Activated CD4-positive, alpha-beta T cell treated with anti-CD3 and anti-CD28 coated beads, Interleukin-2, amount 10 ng/mL, durations not matched to agents 24 days and 14 days (primary cell): ENCODE measurements at regions not wholly inside any gene's neighbourhood (a gene's known extent, or its start where the extent isn't known, plus 50 kb on each side); places are given as distances from the start of the nearest gene placed in this dataset.

ENCODE experiments used
- DNase-seq: peaks from one replicate; pipeline ENCODE4 v3.0.0; 2022
- H3K27ac Mint-ChIP-seq: one replicate; pipeline ENCODE4 v1.8.0; 2022; ENCODE audit warnings: mild to moderate bottlenecking, mixed read lengths
- H3K27me3 Mint-ChIP-seq: one replicate; pipeline ENCODE4 v1.8.0; 2022; ENCODE audit warnings: mixed read lengths
- H3K36me3 Mint-ChIP-seq: one replicate; pipeline ENCODE4 v1.8.0; 2022; ENCODE audit warnings: low read depth, mild to moderate bottlenecking, mixed read lengths
- H3K4me1 Mint-ChIP-seq: one replicate; pipeline ENCODE4 v1.8.0; 2021; ENCODE audit warnings: mixed read lengths
- H3K4me3 Mint-ChIP-seq: one replicate; pipeline ENCODE4 v1.8.0; 2022; ENCODE audit warnings: mild to moderate bottlenecking, moderate library complexity, mixed read lengths
- H3K9me3 Mint-ChIP-seq: one replicate; pipeline ENCODE4 v1.8.0; 2021; ENCODE audit warnings: mixed read lengths
- intact Hi-C: fragments of 100-400 bp; cut with micrococcal nuclease; formaldehyde crosslinking; loops from one replicate; pipeline ENCODE4 v1.15.1; 2023

GRCh38 chr1:48055876-48056764 is 58.9 kb upstream of the TRABD2B start:
- Mint-ChIP-seq H3K27ac (no peak overlapping the region), H3K27me3 (peaks cover 5% of the 10 kb centered on the region), H3K4me1 (no peaks in the 10 kb centered on the region), H3K9me3 (no peaks in the 10 kb centered on the region), H3K4me3 (no peak overlapping the region), H3K36me3 (no peaks in the 10 kb centered on the region)
- intact Hi-C loops, result no loop called here
- no peak for DNase-seq

GRCh38 chr1:48054232-48054631 is 57.0 kb upstream of the TRABD2B start:
- peaks cover 5% of the 10 kb centered on the region for H3K27me3 Mint-ChIP-seq
- no peak overlapping the region for H3K4me3 Mint-ChIP-seq
- H3K36me3 Mint-ChIP-seq, result no peaks in the 10 kb centered on the region
- DNase-seq, result no peak
- no peak overlapping the region for H3K27ac Mint-ChIP-seq
- H3K9me3 Mint-ChIP-seq, result no peaks in the 10 kb centered on the region
- intact Hi-C loops, result no loop called here
- H3K4me1 Mint-ChIP-seq, result no peaks in the 10 kb centered on the region

DNA sequence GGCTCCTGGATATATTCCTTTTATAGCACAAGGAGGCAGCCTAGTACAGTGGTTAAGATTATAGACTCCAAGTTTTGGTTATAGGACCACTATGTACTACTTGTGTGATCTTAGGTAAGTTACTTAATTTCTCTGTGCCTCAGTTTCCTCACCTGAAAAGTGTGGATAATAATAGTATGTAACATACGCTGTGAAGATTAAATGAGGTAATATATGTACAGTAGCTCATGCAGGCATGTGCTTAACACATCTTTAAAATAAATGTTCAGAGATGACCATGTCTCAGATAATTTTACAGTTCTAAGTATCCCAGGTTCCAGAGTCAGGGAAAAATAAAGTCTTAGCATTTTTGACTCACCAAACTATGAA is 55.7 kb upstream of the TRABD2B start:
- intact Hi-C loops, result no loop called here
- Mint-ChIP-seq H3K27me3 (peaks cover 5% of the 10 kb centered on the region), H3K9me3 (no peaks in the 10 kb centered on the region), H3K36me3 (no peaks in the 10 kb centered on the region), H3K4me3 (no peak overlapping the region), H3K4me1 (no peaks in the 10 kb centered on the region), H3K27ac (no peak overlapping the region)
- no peak for DNase-seq

- no peak for DNase-seq
- no peak overlapping the region for H3K27ac Mint-ChIP-seq
- intact Hi-C loops, result no loop called here
- H3K4me1 Mint-ChIP-seq, result no peaks in the 10 kb centered on the region
- peaks cover 3% of the 10 kb centered on the region for H3K27me3 Mint-ChIP-seq
- H3K9me3 Mint-ChIP-seq, result no peaks in the 10 kb centered on the region
- H3K4me3 Mint-ChIP-seq, result no peak overlapping the region
- no peaks in the 10 kb centered on the region for H3K36me3 Mint-ChIP-seq
These were observed 54.4 kb upstream of the TRABD2B start for GRCh38 chr1:48051466-48052126.

DNA sequence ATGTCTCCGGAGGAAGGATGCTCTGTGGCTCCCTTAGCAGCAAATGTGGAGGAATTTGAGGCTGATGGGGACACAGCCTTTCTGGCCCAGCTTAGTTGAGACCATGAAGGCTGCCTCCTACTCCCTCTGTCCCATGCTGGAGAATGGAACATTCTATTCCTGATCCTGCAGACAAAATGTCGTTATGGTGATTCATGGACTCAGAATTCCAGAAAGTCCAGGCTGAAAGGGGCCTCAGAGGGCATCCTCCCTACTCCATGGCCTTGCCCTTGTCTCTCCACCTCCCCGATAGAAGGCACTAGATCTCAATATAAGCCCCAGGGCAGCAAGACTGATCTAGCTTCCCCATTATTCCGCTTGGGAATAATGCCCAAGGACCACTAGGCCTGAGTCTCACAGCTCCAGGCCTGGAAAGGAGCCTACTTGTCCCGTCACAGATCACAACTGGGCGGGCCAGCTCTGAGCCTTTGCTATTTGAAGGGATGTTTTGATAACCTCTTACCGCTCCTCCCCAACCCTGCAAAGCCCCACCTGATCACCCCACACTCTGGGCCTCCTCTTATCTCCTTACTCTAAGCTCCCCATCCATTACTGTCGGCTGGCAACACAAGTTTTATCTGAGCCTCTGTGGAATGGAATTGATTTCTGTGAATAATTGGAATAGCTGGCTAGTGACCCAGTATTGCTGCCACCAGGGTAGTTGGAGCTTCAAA is 52.8 kb upstream of the TRABD2B start:
- Mint-ChIP-seq H3K36me3 (no peaks in the 10 kb centered on the region), H3K4me3 (no peak overlapping the region), H3K27ac (no peak overlapping the region), H3K4me1 (no peaks in the 10 kb centered on the region), H3K9me3 (no peaks in the 10 kb centered on the region), H3K27me3 (peaks cover 2% of the 10 kb centered on the region)
- no peak for DNase-seq
- intact Hi-C loops, result no loop called here

DNA sequence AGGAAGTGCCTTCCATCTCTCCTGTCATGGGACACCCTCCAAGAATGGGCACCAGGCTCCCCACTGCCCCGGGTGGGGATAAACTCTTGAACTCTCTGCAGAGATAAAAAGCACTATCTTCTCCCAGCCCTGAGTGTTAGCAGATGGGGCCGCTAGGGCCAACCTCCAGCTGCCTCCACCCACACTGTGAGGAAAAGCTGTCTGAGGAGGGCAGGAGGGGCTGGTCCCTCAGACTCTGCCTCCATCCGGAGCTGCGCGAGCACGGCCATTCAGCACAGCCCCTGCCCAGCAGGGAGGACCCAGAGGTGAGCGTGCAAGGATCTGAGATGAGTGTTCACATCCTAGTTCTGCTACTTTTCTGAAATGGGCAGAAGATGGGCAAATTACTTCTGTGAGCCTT is 51.8 kb upstream of the TRABD2B start:
- DNase-seq, result no peak
- intact Hi-C loops, result no loop called here
- peaks cover 2% of the 10 kb centered on the region for H3K27me3 Mint-ChIP-seq
- no peak overlapping the region for H3K27ac Mint-ChIP-seq
- no peaks in the 10 kb centered on the region for H3K36me3 Mint-ChIP-seq
- no peaks in the 10 kb centered on the region for H3K4me1 Mint-ChIP-seq
- no peaks in the 10 kb centered on the region for H3K9me3 Mint-ChIP-seq
- H3K4me3 Mint-ChIP-seq, result no peak overlapping the region

DNA sequence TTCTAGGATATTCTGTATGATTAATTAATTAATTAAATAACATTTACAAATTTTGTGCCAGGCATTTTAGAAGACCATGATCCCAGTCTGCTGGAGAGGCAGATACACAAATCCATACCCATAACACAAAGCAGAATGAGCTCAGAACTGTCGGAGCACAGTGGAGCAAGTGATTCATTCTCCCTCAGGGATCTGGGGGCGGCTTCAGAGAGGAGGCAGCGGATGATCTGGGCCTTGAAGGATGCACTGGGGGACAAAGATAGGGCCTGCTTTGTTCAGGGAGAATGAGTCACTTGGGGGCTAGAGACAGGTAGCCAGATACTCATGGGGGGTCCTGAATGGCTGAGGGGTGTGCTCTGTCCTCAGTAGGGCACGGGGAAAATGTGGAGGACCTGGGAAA is 50.9 kb upstream of the TRABD2B start:
- no peak for DNase-seq
- Mint-ChIP-seq H3K9me3 (no peaks in the 10 kb centered on the region), H3K36me3 (no peaks in the 10 kb centered on the region), H3K27ac (no peak overlapping the region), H3K27me3 (peaks cover 2% of the 10 kb centered on the region), H3K4me3 (no peak overlapping the region), H3K4me1 (no peaks in the 10 kb centered on the region)
- intact Hi-C loops, result no loop called here

GRCh38 chr1:48047116-48047515 is 49.9 kb upstream of the TRABD2B start:
- no peak overlapping the region for H3K4me3 Mint-ChIP-seq
- no peaks in the 10 kb centered on the region for H3K27me3 Mint-ChIP-seq
- DNase-seq, result no peak
- H3K27ac Mint-ChIP-seq, result no peak overlapping the region
- no peaks in the 10 kb centered on the region for H3K9me3 Mint-ChIP-seq
- intact Hi-C loops, result no loop called here
- no peaks in the 10 kb centered on the region for H3K4me1 Mint-ChIP-seq
- no peaks in the 10 kb centered on the region for H3K36me3 Mint-ChIP-seq
